ENCODE measurements at regions not wholly inside any gene's neighbourhood (a gene's known extent, or its start where the extent isn't known, plus 50 kb on each side); places are given as distances from the start of the nearest gene placed in this dataset.

- TF ChIP-seq CTCF (IDR thresholded peaks at IDR 0.05) (no peak), POLR2A (IDR thresholded peaks at IDR 0.05) (no peak)
Measured at GRCh38 chr3:163671201-163671600, 1407.1 kb downstream of the SI start.

Measured in heart left ventricle (tissue), 13 donors.